ENCODE measurements at regions not wholly inside any gene's neighbourhood (a gene's known extent, or its start where the extent isn't known, plus 50 kb on each side); places are given as distances from the start of the nearest gene placed in this dataset.

- no peak for DNase-seq
These were observed 152.8 kb downstream of the GAS1 start for GRCh38 chr9:86794391-86795046.

- peak; percentile 4 for DNase-seq
These were observed 155.2 kb downstream of the GAS1 start for GRCh38 chr9:86792136-86792535.

GRCh38 chr9:86790805-86791204 lies 156.5 kb downstream of the GAS1 start:
- DNase-seq = no peak

GRCh38 chr9:86788456-86788855 lies 158.8 kb downstream of the GAS1 start:
- DNase-seq = no peak

- no peak for DNase-seq
These were observed 163.4 kb downstream of the GAS1 start for GRCh38 chr9:86783884-86784283.

GRCh38 chr9:86782831-86783230 lies 164.5 kb downstream of the GAS1 start:
- no peak for DNase-seq

GRCh38 chr9:86778761-86779160 lies 168.5 kb downstream of the GAS1 start:
- no peak for DNase-seq

- DNase-seq = no peak
These were observed 171.6 kb downstream of the GAS1 start for GRCh38 chr9:86775718-86776117.

GRCh38 chr9:86774116-86774515 lies 173.2 kb downstream of the GAS1 start:
- DNase-seq = no peak

- no peak for DNase-seq
These were observed 173.8 kb downstream of the GAS1 start for GRCh38 chr9:86773422-86773945.

GRCh38 chr9:86772635-86772993 lies 174.7 kb downstream of the GAS1 start:
- no peak for DNase-seq

- no peak for DNase-seq
These were observed 175.2 kb downstream of the GAS1 start for GRCh38 chr9:86771941-86772634.

- DNase-seq = no peak
These were observed 175.9 kb downstream of the GAS1 start for GRCh38 chr9:86771420-86771819.

GRCh38 chr9:86768709-86769108 lies 178.6 kb downstream of the GAS1 start:
- no peak for DNase-seq

GRCh38 chr9:86768020-86768419 lies 179.3 kb downstream of the GAS1 start:
- no peak for DNase-seq

- DNase-seq = no peak
These were observed 179.9 kb downstream of the GAS1 start for GRCh38 chr9:86767373-86767772.

GRCh38 chr9:86766912-86767311 lies 180.4 kb downstream of the GAS1 start:
- DNase-seq = no peak

- no peak for DNase-seq
These were observed 180.8 kb downstream of the GAS1 start for GRCh38 chr9:86766511-86766910.

- no peak for DNase-seq
These were observed 181.4 kb downstream of the GAS1 start for GRCh38 chr9:86765746-86766430.

- DNase-seq = no peak
These were observed 182.5 kb downstream of the GAS1 start for GRCh38 chr9:86764671-86765343.

- no peak for DNase-seq
These were observed 183.1 kb downstream of the GAS1 start for GRCh38 chr9:86764221-86764624.

- DNase-seq = no peak
These were observed 183.5 kb downstream of the GAS1 start for GRCh38 chr9:86763791-86764190.

- no peak for DNase-seq
These were observed 190.0 kb downstream of the GAS1 start for GRCh38 chr9:86757382-86757720.
